H9 (cell line): ENCODE measurements at regions not wholly inside any gene's neighbourhood (a gene's known extent, or its start where the extent isn't known, plus 50 kb on each side); places are given as distances from the start of the nearest gene placed in this dataset.

ENCODE experiments used
- DNase-seq: peaks from one replicate; pipeline ENCODE4 v3.0.0-alpha.2; 2017
- H2AFZ ChIP-seq: one replicate; pipeline ENCODE4 v1.6.1; 2013; ENCODE audit warnings: mild to moderate bottlenecking, low read length, control low read depth, moderate library complexity
- H2AK5ac ChIP-seq: 2 replicates; pipeline ENCODE4 v1.6.1; 2013; ENCODE audit warnings: low read length, control low read depth, mixed read lengths; ENCODE audit not compliant: insufficient read length
- H2BK120ac ChIP-seq: one replicate; pipeline ENCODE4 v1.6.1; 2013; ENCODE audit warnings: low read depth, mild to moderate bottlenecking, low read length, control low read depth, inconsistent platforms; ENCODE audit not compliant: poor library complexity, severe bottlenecking
- H2BK12ac ChIP-seq: 2 replicates; pipeline ENCODE4 v1.6.1; 2013; ENCODE audit warnings: low read length, control low read depth, mixed read lengths, low read depth; ENCODE audit not compliant: insufficient read length
- H2BK15ac ChIP-seq: 2 replicates; pipeline ENCODE4 v1.6.1; 2013; ENCODE audit warnings: low read depth, low read length, control low read depth
- H2BK20ac ChIP-seq: one replicate; pipeline ENCODE4 v1.6.1; 2013; ENCODE audit warnings: low read depth, mild to moderate bottlenecking, low read length, control low read depth, inconsistent platforms; ENCODE audit not compliant: poor library complexity, severe bottlenecking
- H2BK5ac ChIP-seq: 2 replicates; pipeline ENCODE4 v1.6.1; 2013; ENCODE audit warnings: low read length, control low read depth, mixed read lengths; ENCODE audit not compliant: insufficient read length
- H3K14ac ChIP-seq: 2 replicates; pipeline ENCODE4 v1.6.1; 2013; ENCODE audit warnings: low read length, control low read depth; ENCODE audit not compliant: insufficient read depth
- H3K18ac ChIP-seq: 2 replicates; pipeline ENCODE4 v1.6.1; 2013; ENCODE audit warnings: low read depth, mild to moderate bottlenecking, mixed read lengths, low read length, control low read depth; ENCODE audit not compliant: insufficient read length
- H3K23ac ChIP-seq: 2 replicates; pipeline ENCODE4 v1.6.1; 2013; ENCODE audit warnings: low read length, control low read depth, mixed read lengths, low read depth; ENCODE audit not compliant: insufficient read length
- H3K23me2 ChIP-seq: 2 replicates; pipeline ENCODE4 v1.6.1; 2013; ENCODE audit warnings: low read depth, mild to moderate bottlenecking, mixed read lengths, low read length, control low read depth; ENCODE audit not compliant: insufficient read length, poor library complexity, severe bottlenecking
- H3K27ac ChIP-seq: 2 replicates; pipeline ENCODE4 v1.5.1; 2013; ENCODE audit warnings: low read length, control low read depth, mixed read lengths, low read depth; ENCODE audit not compliant: insufficient read length
- H3K27me3 ChIP-seq: 2 replicates; pipeline ENCODE4 v1.6.1; 2013; ENCODE audit warnings: low read length, control low read depth, inconsistent platforms; ENCODE audit not compliant: insufficient read depth
- H3K4ac ChIP-seq: 2 replicates; pipeline ENCODE4 v1.6.1; 2013; ENCODE audit warnings: low read depth, mild to moderate bottlenecking, control low read depth, inconsistent platforms, low read length, moderate library complexity
- H3K4me1 ChIP-seq: 2 replicates; pipeline ENCODE4 v1.6.1; 2013; ENCODE audit warnings: low read length, control low read depth, inconsistent platforms; ENCODE audit not compliant: insufficient read depth
- H3K4me2 ChIP-seq: 2 replicates; pipeline ENCODE4 v1.6.1; 2013; ENCODE audit warnings: low read length, control low read depth, mixed read lengths; ENCODE audit not compliant: insufficient read length, insufficient read depth
- H3K56ac ChIP-seq: 2 replicates; pipeline ENCODE4 v1.6.1; 2013; ENCODE audit warnings: low read depth, mild to moderate bottlenecking, mixed read lengths, low read length, control low read depth; ENCODE audit not compliant: insufficient read length
- H3K79me1 ChIP-seq: 2 replicates; pipeline ENCODE4 v1.6.1; 2013; ENCODE audit warnings: low read depth, mild to moderate bottlenecking, moderate library complexity, low read length, control low read depth, inconsistent platforms; ENCODE audit not compliant: insufficient read depth, poor library complexity, severe bottlenecking
- H3K79me2 ChIP-seq: 2 replicates; pipeline ENCODE4 v1.6.1; 2013; ENCODE audit warnings: low read length, control low read depth, inconsistent platforms; ENCODE audit not compliant: insufficient read depth
- H3K9ac ChIP-seq: 2 replicates; pipeline ENCODE4 v1.6.1; 2013; ENCODE audit warnings: low read length, control low read depth, mixed read lengths; ENCODE audit not compliant: insufficient read length; ENCODE audit errors: extremely low read depth
- H3K9me3 ChIP-seq: one replicate; pipeline ENCODE4 v1.6.1; 2013; ENCODE audit warnings: low read depth, low read length, inconsistent platforms; ENCODE audit not compliant: control insufficient read depth
- H3T11ph ChIP-seq: one replicate; pipeline ENCODE4 v1.6.1; 2013; ENCODE audit warnings: mild to moderate bottlenecking, low read length, control low read depth, inconsistent platforms
- H4K20me1 ChIP-seq: one replicate; pipeline ENCODE4 v1.6.1; 2013; ENCODE audit not compliant: control insufficient read depth, insufficient read length, insufficient read depth
- H4K5ac ChIP-seq: 2 replicates; pipeline ENCODE4 v1.6.1; 2013; ENCODE audit warnings: low read depth, mild to moderate bottlenecking, mixed read lengths, low read length, control low read depth; ENCODE audit not compliant: insufficient read length
- H4K8ac ChIP-seq: replicated peaks from 2 replicates; pipeline ENCODE4 v1.6.1; 2013; ENCODE audit warnings: low read length, control low read depth, mixed read lengths, low read depth; ENCODE audit not compliant: insufficient read length
- H4K91ac ChIP-seq: 2 replicates; pipeline ENCODE4 v1.6.1; 2013; ENCODE audit warnings: low read depth, mild to moderate bottlenecking, moderate library complexity, mixed read lengths, low read length, control low read depth; ENCODE audit not compliant: insufficient read length
- H3K27ac Mint-ChIP-seq, 3 experiments: 2 replicates in 2 of 3; 3 replicates in 1 of 3; pipeline ENCODE4 v1.8.0; 2020 to 2021; ENCODE audit warnings: mixed read lengths in 3 of 3, mild to moderate bottlenecking in 1 of 3, moderate library complexity in 1 of 3
- H3K27me3 Mint-ChIP-seq: 2 replicates; pipeline ENCODE4 v1.8.0; 2021; ENCODE audit warnings: low read depth, mild to moderate bottlenecking, moderate library complexity, mixed read lengths
- H3K36me3 Mint-ChIP-seq, 3 experiments: 2 replicates in 2 of 3; 3 replicates in 1 of 3; pipeline ENCODE4 v1.8.0; 2020 to 2021; ENCODE audit warnings: low read depth in 3 of 3, mixed read lengths in 3 of 3; ENCODE audit not compliant: insufficient read depth in 1 of 3
- H3K4me1 Mint-ChIP-seq, 2 experiments: 2 replicates each; pipeline ENCODE4 v1.8.0; 2020; ENCODE audit warnings: mixed read lengths in 2 of 2
- H3K4me3 Mint-ChIP-seq, 2 experiments: 2 replicates in 1 of 2; 3 replicates in 1 of 2; pipeline ENCODE4 v1.8.0; 2020 to 2021; ENCODE audit warnings: mild to moderate bottlenecking in 2 of 2, mixed read lengths in 2 of 2, moderate library complexity in 1 of 2
- H3K9me3 Mint-ChIP-seq, 2 experiments: 2 replicates in 1 of 2; 3 replicates in 1 of 2; pipeline ENCODE4 v1.8.0; 2020; ENCODE audit warnings: mild to moderate bottlenecking in 2 of 2, mixed read lengths in 2 of 2, moderate library complexity in 1 of 2
- CTCF ChIP-seq: fragments of 200-600 bp; sonication (generic); conservative IDR thresholded peaks from 3 replicates; pipeline ENCODE4 v1.8.0; 2021; ENCODE audit warnings: antibody characterized with exemption, mild to moderate bottlenecking
- WGBS: extraction: QIAGEN DNeasy Blood & Tissue Kit; methylation state at CpG from one replicate; pipeline ENCODE4 v1.1.7; 2013; ENCODE audit warnings: missing lambda C conversion rate, low lambda C conversion rate, mixed read lengths; ENCODE audit not compliant: insufficient read length; ENCODE audit errors: extremely low coverage; 5-methylcytosine and 5-hydroxymethylcytosine counted together

- H3K79me2 ChIP-seq = no peaks in the 10 kb centered on the region
- H2BK15ac ChIP-seq = no peak overlapping the region
- H3K27ac Mint-ChIP-seq = no peak overlapping the region; a peak in 1 of 7 replicates
- H3K27me3 Mint-ChIP-seq = no peaks in the 10 kb centered on the region; the same call in 1 of the 2 replicates
- no peak overlapping the region for H3K23ac ChIP-seq
- H4K5ac ChIP-seq = no peak overlapping the region
- H3K4ac ChIP-seq = no peak overlapping the region
- H3K56ac ChIP-seq = no peak overlapping the region
- no peak for DNase-seq
- no peak overlapping the region for H3K4me2 ChIP-seq
- no peak overlapping the region for H2BK5ac ChIP-seq
- TF ChIP-seq CTCF = no peak
- no peak overlapping the region for H2BK12ac ChIP-seq
- H3K18ac ChIP-seq = no peak overlapping the region
- no peak overlapping the region for H4K8ac ChIP-seq
- no peak overlapping the region for H3K27ac ChIP-seq
- H3K23me2 ChIP-seq = no peaks in the 10 kb centered on the region
- H3K14ac ChIP-seq = no peak overlapping the region
- H2BK120ac ChIP-seq = no peak overlapping the region
- H3K4me3 Mint-ChIP-seq = no peak overlapping the region
- H3K9ac ChIP-seq = no peak overlapping the region
- peaks cover 23 to 46% of the 10 kb centered on the region in 2 experiments for H3K4me1 Mint-ChIP-seq
- H3K9me3 Mint-ChIP-seq = peaks cover 0 to 3% of the 10 kb centered on the region in 2 experiments; a peak in 1 of 5 replicates
- no peaks in the 10 kb centered on the region for H3K79me1 ChIP-seq
- no peak overlapping the region for H2AFZ ChIP-seq
- H4K20me1 ChIP-seq = no peaks in the 10 kb centered on the region
- H2BK20ac ChIP-seq = no peak overlapping the region
- H4K91ac ChIP-seq = no peak overlapping the region
- no peaks in the 10 kb centered on the region for H3K27me3 ChIP-seq
- H3T11ph ChIP-seq = no peak overlapping the region
- peaks cover 0 to 5% (median 2%) of the 10 kb centered on the region in 3 experiments; a peak in 2 of 7 replicates for H3K36me3 Mint-ChIP-seq
- peaks cover 10% of the 10 kb centered on the region for H3K4me1 ChIP-seq
- H3K9me3 ChIP-seq = no peaks in the 10 kb centered on the region
- no CpG with 5 or more reads among the region's 1 CpG for WGBS
- H2AK5ac ChIP-seq = no peak overlapping the region
These were observed 159.9 kb upstream of the FBXL17 start for GRCh38 chr5:108541836-108542235.
